ENCODE measurements at regions not wholly inside any gene's neighbourhood (a gene's known extent, or its start where the extent isn't known, plus 50 kb on each side); places are given as distances from the start of the nearest gene placed in this dataset.
A peak's percentile ranks its signal among the peaks of the same experiment; 100 is the strongest.
"Not testable (repeated sequence)": the region's sequence is repeated elsewhere in the genome, so short reads cannot be mapped to it uniquely, and the experiment has no call there.

- no peaks in the 10 kb centered on the region for H3K36me3 ChIP-seq
- TF ChIP-seq POLR2A (IDR thresholded peaks at IDR 0.05) (no peak), POLR2AphosphoS5 (IDR thresholded peaks at IDR 0.05) (no peak), EP300 (IDR thresholded peaks at IDR 0.05; ENCODE audit: low read depth) (no peak)
- TF ChIP-seq, protein P1, sequence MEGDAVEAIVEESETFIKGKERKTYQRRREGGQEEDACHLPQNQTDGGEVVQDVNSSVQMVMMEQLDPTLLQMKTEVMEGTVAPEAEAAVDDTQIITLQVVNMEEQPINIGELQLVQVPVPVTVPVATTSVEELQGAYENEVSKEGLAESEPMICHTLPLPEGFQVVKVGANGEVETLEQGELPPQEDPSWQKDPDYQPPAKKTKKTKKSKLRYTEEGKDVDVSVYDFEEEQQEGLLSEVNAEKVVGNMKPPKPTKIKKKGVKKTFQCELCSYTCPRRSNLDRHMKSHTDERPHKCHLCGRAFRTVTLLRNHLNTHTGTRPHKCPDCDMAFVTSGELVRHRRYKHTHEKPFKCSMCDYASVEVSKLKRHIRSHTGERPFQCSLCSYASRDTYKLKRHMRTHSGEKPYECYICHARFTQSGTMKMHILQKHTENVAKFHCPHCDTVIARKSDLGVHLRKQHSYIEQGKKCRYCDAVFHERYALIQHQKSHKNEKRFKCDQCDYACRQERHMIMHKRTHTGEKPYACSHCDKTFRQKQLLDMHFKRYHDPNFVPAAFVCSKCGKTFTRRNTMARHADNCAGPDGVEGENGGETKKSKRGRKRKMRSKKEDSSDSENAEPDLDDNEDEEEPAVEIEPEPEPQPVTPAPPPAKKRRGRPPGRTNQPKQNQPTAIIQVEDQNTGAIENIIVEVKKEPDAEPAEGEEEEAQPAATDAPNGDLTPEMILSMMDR (IDR thresholded peaks at IDR 0.05) = no peak
- WGBS, 2 donors (ENCODE audit: low coverage in 1 of 2) = 84 to 90% methylated on average over 7 of the region's 7 CpGs
- H3K27me3 ChIP-seq = peaks cover 21% of the 10 kb centered on the region
- in situ Hi-C loops (cut with MboI; ENCODE audit: low pct_ligation_motif_present in 1 of 4, low pct_unique_long_range_greater_than_20kb in 1 of 4, low sequenced_read_pairs in 3 of 4) = no loop called here
- no peak overlapping the region for H3K27ac ChIP-seq
- H3K4me3 ChIP-seq = no peak overlapping the region
- no peaks in the 10 kb centered on the region for H3K9me3 ChIP-seq
- intact Hi-C loops (cut with DNase I; ENCODE audit: low total_unique reads) = no loop called here
- no peaks in the 10 kb centered on the region for H3K4me1 ChIP-seq
- DNase-seq = no peak
These were observed 172.2 kb upstream of the IRF2BP2 start for GRCh38 chr1:234782105-234782751.

GRCh38 chr1:234781241-234782065 lies 171.5 kb upstream of the IRF2BP2 start:
- no peak overlapping the region for H3K27ac ChIP-seq
- peak; percentile 38 for DNase-seq
- WGBS, 2 donors (ENCODE audit: low coverage in 1 of 2) = 82% methylated on average over 8 of the region's 8 CpGs
- in situ Hi-C loops (cut with MboI; ENCODE audit: low pct_ligation_motif_present in 1 of 4, low pct_unique_long_range_greater_than_20kb in 1 of 4, low sequenced_read_pairs in 3 of 4) (no loop called here), intact Hi-C loops (cut with DNase I; ENCODE audit: low total_unique reads) (no loop called here)
- H3K4me3 ChIP-seq = no peak overlapping the region
- H3K4me1 ChIP-seq = no peaks in the 10 kb centered on the region
- TF ChIP-seq, protein P1 (IDR thresholded peaks at IDR 0.05) = peak in 1 of 5 experiments; percentile 47
- no peak for TF ChIP-seq POLR2AphosphoS5 (IDR thresholded peaks at IDR 0.05)
- no peaks in the 10 kb centered on the region for H3K36me3 ChIP-seq
- H3K27me3 ChIP-seq = peaks cover 21% of the 10 kb centered on the region
- no peaks in the 10 kb centered on the region for H3K9me3 ChIP-seq

DNA sequence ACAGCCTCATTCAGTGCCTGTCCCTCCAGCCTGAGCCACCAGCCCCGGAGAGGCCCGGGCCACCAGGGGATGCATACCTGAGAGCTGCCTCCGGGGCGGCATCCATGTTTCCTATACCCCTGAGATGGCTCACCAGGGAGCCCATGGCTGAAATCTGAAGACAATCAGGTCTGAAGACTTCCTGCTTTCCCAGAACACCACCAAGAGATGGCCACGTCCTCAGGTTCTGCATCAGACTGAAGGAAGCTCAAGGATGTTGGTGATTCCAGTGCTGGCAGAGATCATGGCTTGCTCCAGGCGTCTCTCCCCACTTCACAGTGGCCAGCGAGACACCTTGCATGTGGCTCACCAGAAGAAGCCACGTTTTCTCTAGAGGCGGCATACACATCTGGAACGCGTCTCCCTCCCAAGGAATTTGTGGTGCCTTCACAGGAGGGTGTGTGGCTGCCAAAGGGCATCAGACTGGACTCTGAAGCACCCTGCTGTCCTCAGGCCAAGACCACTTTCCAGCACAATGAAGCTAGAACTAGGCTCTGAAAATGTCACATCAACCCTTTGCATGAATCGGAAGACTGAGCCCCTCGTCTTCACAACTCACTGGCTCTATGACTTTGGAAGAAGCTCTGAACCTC lies 170.7 kb upstream of the IRF2BP2 start:
- Histone ChIP-seq H3K27me3 (peaks cover 21% of the 10 kb centered on the region), H3K9me3 (no peaks in the 10 kb centered on the region), H3K27ac (no peak overlapping the region), H3K4me3 (no peak overlapping the region), H3K4me1 (no peaks in the 10 kb centered on the region), H3K36me3 (no peaks in the 10 kb centered on the region)
- intact Hi-C loops (cut with DNase I; ENCODE audit: low total_unique reads) (no loop called here), in situ Hi-C loops (cut with MboI; ENCODE audit: low pct_ligation_motif_present in 1 of 4, low pct_unique_long_range_greater_than_20kb in 1 of 4, low sequenced_read_pairs in 3 of 4) (no loop called here)
- TF ChIP-seq EP300 (IDR thresholded peaks at IDR 0.05; ENCODE audit: low read depth) (no peak), POLR2AphosphoS5 (IDR thresholded peaks at IDR 0.05) (no peak), POLR2A (IDR thresholded peaks at IDR 0.05) (no peak)
- TF ChIP-seq, protein P1 (IDR thresholded peaks at IDR 0.05) = no peak
- 82% methylated on average over 13 of the region's 13 CpGs for WGBS, 2 donors (ENCODE audit: low coverage in 1 of 2)
- DNase-seq = no peak

DNA sequence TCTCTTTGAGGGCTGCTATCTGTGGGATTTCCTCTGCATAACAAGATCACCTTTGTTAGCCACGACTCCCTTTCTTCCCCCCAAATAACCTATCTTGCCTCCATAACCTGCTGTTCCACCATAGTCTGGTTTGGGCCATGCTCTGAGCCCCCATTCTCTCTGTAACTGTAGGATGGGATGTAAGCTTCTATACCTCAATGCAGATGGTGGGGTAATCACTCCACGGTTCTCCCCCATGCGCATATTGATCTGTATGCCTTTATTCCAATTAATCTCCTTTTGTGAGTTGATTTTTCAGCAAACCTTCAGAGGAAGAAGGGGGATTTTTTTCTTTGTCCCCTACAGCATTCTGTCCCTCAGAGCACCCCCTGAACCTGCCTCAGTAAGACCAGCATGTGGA lies 170.1 kb upstream of the IRF2BP2 start:
- in situ Hi-C loops (cut with MboI; ENCODE audit: low pct_ligation_motif_present in 1 of 4, low pct_unique_long_range_greater_than_20kb in 1 of 4, low sequenced_read_pairs in 3 of 4) = no loop called here
- 86% methylated on average over 3 of the region's 3 CpGs for WGBS, 2 donors (ENCODE audit: low coverage in 1 of 2)

DNA sequence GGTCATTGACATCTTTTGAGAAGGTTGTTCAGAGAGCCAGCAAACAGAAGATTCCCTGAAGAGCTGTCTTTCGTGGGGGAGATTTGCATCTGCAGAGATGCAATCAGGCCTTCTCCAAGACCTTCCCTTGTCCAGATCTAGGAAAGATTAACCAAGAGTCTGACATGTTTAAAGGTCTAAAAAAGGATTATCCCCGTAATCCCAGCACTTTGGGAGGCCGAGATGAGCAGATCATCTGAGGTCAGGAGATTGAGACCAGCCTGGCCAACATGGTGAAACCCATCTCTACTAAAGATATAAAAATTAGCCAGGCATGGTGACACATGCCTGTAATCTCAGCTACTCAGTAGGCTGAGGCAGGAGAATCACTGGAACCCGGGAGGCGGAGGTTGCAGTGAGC lies 169.6 kb upstream of the IRF2BP2 start:
- in situ Hi-C loops (cut with MboI; ENCODE audit: low pct_ligation_motif_present in 1 of 4, low pct_unique_long_range_greater_than_20kb in 1 of 4, low sequenced_read_pairs in 3 of 4); H3K27ac ChIP-seq; H3K4me1 ChIP-seq; intact Hi-C loops (cut with DNase I; ENCODE audit: low total_unique reads); H3K36me3 ChIP-seq; DNase-seq; H3K9me3 ChIP-seq; H3K4me3 ChIP-seq: not testable (repeated sequence)
- WGBS, 2 donors (ENCODE audit: low coverage in 1 of 2) = 88 to 89% methylated on average over 5 of the region's 5 CpGs
- peaks cover 21% of the 10 kb centered on the region for H3K27me3 ChIP-seq

More for the DNA sequence above, 170.1 kb upstream of the IRF2BP2 start:
- Histone ChIP-seq H3K36me3 (no peaks in the 10 kb centered on the region), H3K4me3 (no peak overlapping the region), H3K27me3 (peaks cover 21% of the 10 kb centered on the region), H3K4me1 (no peaks in the 10 kb centered on the region), H3K9me3 (no peaks in the 10 kb centered on the region), H3K27ac (no peak overlapping the region)
- TF ChIP-seq POLR2A (IDR thresholded peaks at IDR 0.05) (no peak), EP300 (IDR thresholded peaks at IDR 0.05; ENCODE audit: low read depth) (no peak), POLR2AphosphoS5 (IDR thresholded peaks at IDR 0.05) (no peak)
- TF ChIP-seq, protein P1 (IDR thresholded peaks at IDR 0.05) = no peak
- intact Hi-C loops (cut with DNase I; ENCODE audit: low total_unique reads) = no loop called here
- DNase-seq = no peak

All from transverse colon (tissue), 4 donors.